K562 (cell line): ENCODE measurements at regions not wholly inside any gene's neighbourhood (a gene's known extent, or its start where the extent isn't known, plus 50 kb on each side); places are given as distances from the start of the nearest gene placed in this dataset.

Experiments
- EP300 ChIP-seq: IDR thresholded peaks from 2 replicates; pipeline ENCODE4 v1.6.1; 2012; ENCODE audit warnings: low read length, improper control_type of control experiment
- HDAC1 ChIP-seq, 2 experiments: fragments of 450-650 bp; IDR thresholded peaks; 2 replicates each; pipeline ENCODE4 v1.6.1; 2016 to 2017; ENCODE audit warnings: inconsistent platforms in 1 of 2, mild to moderate bottlenecking in 1 of 2, moderate library complexity in 1 of 2
- PHF8 ChIP-seq: fragments of 200-600 bp; sonication (generic); IDR thresholded peaks from 2 replicates; pipeline ENCODE4 v1.6.1; 2012; ENCODE audit warnings: mixed run types, mild to moderate bottlenecking, inconsistent platforms, low read length, moderate library complexity, borderline replicate concordance
- SMARCB1 ChIP-seq: IDR thresholded peaks from 2 replicates; pipeline ENCODE4 v1.6.1; 2011; ENCODE audit warnings: improper control_type of control experiment, low read depth; ENCODE audit not compliant: insufficient read length
- TF ChIP-seq, protein P1 (sequence below): fragments of 450-650 bp; IDR thresholded peaks from 2 replicates; pipeline ENCODE4 v1.6.1; 2018; ENCODE audit not compliant: partially characterized antibody
- TF ChIP-seq, protein P2 (sequence below): fragments of 450-650 bp; IDR thresholded peaks from 2 replicates; pipeline ENCODE4 v1.6.1; 2016; ENCODE audit warnings: low read depth
- TF ChIP-seq, protein P3 (sequence below), 3 experiments: IDR thresholded peaks in 2 of 3; conservative IDR thresholded peaks in 1 of 3; 2 replicates each; pipeline ENCODE4 v1.5.1; 2011 to 2012; ENCODE audit warnings: low read length in 3 of 3, mild to moderate bottlenecking in 3 of 3, control low read depth in 2 of 3, improper control_type of control experiment in 1 of 3, inconsistent platforms in 1 of 3, low read depth in 1 of 3, mixed read lengths in 1 of 3, moderate library complexity in 1 of 3; ENCODE audit not compliant: insufficient read depth in 2 of 3

DNA sequence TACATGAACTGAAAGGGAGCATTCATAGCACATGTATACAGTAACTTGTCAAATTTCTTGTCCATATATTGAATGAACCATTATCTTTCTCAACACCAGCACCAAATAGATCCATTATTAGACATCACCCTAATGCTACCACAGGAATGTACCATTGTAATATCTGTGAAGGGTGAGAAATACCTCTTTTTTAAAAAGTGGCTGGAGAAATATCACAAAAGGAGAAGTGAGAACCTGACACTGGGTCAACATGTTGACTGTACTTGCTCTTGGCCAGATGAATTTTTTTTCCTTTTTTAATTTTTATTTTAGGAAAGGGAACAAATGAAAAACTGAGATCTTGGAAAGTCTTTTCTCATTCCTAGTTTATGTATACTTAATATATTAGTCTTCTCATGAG, 63.5 kb downstream of the CAVIN2 start:
- TF ChIP-seq PHF8: no peak
- TF ChIP-seq, protein P1, sequence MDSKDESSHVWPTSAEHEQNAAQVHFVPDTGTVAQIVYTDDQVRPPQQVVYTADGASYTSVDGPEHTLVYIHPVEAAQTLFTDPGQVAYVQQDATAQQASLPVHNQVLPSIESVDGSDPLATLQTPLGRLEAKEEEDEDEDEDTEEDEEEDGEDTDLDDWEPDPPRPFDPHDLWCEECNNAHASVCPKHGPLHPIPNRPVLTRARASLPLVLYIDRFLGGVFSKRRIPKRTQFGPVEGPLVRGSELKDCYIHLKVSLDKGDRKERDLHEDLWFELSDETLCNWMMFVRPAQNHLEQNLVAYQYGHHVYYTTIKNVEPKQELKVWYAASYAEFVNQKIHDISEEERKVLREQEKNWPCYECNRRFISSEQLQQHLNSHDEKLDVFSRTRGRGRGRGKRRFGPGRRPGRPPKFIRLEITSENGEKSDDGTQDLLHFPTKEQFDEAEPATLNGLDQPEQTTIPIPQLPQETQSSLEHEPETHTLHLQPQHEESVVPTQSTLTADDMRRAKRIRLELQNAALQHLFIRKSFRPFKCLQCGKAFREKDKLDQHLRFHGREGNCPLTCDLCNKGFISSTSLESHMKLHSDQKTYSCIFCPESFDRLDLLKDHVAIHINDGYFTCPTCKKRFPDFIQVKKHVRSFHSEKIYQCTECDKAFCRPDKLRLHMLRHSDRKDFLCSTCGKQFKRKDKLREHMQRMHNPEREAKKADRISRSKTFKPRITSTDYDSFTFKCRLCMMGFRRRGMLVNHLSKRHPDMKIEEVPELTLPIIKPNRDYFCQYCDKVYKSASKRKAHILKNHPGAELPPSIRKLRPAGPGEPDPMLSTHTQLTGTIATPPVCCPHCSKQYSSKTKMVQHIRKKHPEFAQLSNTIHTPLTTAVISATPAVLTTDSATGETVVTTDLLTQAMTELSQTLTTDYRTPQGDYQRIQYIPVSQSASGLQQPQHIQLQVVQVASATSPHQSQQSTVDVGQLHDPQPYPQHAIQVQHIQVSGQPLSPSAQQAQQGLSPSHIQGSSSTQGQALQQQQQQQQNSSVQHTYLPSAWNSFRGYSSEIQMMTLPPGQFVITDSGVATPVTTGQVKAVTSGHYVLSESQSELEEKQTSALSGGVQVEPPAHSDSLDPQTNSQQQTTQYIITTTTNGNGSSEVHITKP: no peak
- TF ChIP-seq EP300: no peak
- TF ChIP-seq, protein P2, sequence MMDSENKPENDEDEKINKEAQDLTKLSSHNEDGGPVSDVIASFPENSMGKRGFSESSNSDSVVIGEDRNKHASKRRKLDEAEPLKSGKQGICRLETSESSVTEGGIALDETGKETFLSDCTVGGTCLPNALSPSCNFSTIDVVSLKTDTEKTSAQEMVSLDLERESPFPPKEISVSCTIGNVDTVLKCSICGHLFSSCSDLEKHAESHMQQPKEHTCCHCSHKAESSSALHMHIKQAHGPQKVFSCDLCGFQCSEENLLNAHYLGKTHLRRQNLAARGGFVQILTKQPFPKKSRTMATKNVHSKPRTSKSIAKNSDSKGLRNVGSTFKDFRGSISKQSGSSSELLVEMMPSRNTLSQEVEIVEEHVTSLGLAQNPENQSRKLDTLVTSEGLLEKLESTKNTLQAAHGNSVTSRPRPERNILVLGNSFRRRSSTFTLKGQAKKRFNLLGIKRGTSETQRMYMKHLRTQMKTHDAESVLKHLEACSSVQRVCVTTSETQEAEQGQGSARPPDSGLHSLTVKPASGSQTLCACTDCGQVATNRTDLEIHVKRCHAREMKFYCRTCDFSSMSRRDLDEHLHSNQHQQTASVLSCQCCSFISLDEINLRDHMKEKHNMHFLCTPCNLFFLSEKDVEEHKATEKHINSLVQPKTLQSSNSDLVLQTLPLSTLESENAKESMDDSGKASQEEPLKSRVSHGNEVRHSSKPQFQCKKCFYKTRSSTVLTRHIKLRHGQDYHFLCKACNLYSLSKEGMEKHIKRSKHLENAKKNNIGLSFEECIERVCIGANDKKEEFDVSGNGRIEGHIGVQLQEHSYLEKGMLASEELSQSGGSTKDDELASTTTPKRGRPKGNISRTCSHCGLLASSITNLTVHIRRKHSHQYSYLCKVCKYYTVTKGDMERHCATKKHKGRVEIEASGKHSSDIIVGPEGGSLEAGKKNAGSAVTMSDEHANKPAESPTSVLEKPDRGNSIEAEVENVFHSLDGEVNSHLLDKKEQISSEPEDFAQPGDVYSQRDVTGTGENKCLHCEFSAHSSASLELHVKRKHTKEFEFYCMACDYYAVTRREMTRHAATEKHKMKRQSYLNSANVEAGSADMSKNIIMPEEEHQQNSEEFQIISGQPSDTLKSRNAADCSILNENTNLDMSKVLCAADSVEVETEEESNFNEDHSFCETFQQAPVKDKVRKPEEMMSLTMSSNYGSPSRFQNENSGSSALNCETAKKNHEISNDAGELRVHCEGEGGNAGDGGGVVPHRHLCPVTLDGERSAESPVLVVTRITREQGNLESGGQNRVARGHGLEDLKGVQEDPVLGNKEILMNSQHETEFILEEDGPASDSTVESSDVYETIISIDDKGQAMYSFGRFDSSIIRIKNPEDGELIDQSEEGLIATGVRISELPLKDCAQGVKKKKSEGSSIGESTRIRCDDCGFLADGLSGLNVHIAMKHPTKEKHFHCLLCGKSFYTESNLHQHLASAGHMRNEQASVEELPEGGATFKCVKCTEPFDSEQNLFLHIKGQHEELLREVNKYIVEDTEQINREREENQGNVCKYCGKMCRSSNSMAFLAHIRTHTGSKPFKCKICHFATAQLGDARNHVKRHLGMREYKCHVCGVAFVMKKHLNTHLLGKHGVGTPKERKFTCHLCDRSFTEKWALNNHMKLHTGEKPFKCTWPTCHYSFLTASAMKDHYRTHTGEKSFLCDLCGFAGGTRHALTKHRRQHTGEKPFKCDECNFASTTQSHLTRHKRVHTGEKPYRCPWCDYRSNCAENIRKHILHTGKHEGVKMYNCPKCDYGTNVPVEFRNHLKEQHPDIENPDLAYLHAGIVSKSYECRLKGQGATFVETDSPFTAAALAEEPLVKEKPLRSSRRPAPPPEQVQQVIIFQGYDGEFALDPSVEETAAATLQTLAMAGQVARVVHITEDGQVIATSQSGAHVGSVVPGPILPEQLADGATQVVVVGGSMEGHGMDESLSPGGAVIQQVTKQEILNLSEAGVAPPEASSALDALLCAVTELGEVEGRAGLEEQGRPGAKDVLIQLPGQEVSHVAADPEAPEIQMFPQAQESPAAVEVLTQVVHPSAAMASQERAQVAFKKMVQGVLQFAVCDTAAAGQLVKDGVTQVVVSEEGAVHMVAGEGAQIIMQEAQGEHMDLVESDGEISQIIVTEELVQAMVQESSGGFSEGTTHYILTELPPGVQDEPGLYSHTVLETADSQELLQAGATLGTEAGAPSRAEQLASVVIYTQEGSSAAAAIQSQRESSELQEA: no peak
- TF ChIP-seq, protein P3, sequence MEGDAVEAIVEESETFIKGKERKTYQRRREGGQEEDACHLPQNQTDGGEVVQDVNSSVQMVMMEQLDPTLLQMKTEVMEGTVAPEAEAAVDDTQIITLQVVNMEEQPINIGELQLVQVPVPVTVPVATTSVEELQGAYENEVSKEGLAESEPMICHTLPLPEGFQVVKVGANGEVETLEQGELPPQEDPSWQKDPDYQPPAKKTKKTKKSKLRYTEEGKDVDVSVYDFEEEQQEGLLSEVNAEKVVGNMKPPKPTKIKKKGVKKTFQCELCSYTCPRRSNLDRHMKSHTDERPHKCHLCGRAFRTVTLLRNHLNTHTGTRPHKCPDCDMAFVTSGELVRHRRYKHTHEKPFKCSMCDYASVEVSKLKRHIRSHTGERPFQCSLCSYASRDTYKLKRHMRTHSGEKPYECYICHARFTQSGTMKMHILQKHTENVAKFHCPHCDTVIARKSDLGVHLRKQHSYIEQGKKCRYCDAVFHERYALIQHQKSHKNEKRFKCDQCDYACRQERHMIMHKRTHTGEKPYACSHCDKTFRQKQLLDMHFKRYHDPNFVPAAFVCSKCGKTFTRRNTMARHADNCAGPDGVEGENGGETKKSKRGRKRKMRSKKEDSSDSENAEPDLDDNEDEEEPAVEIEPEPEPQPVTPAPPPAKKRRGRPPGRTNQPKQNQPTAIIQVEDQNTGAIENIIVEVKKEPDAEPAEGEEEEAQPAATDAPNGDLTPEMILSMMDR (IDR thresholded peaks at IDR 0.05 in 2 of 3, conservative IDR thresholded peaks at IDR 0.05 in 1 of 3; ENCODE audit: insufficient read depth in 2 of 3, low read depth in 1 of 3, low read length in 3 of 3): no peak
- no peak for TF ChIP-seq HDAC1 (IDR thresholded peaks at IDR 0.05)
- no peak for TF ChIP-seq SMARCB1
